Activated CD4-positive, alpha-beta T cell treated with anti-CD3 and anti-CD28 coated beads, Interleukin-2, amount 50 U/mL, for 16 hours (primary cell): ENCODE measurements at regions not wholly inside any gene's neighbourhood (a gene's known extent, or its start where the extent isn't known, plus 50 kb on each side); places are given as distances from the start of the nearest gene placed in this dataset.
"Not testable (repeated sequence)": the region's sequence is repeated elsewhere in the genome, so short reads cannot be mapped to it uniquely, and the experiment has no call there.

ENCODE experiments used
- DNase-seq: peaks from one replicate; pipeline ENCODE4 v3.0.0-alpha.2; 2020

DNA sequence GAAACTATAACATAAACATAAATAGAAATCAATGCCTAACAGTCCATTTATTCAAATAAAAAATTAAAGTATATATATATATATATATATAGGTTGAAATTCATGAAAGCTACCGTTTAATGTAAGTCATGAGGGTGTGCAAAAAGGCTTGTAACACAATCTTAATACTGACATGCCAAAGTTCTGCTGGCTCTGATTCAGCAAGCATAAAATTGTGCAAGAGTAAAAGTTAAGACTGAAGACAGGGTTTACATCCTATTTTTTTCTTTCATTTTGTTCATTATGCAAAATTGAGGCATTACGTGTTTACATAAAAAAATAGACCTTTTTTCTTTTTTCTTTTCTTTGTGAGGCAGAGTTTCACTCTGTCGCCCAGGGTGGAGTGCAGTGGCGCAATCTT is 984.2 kb downstream of the FSCB start:
- no peak for DNase-seq

- DNase-seq: no peak
These were observed 984.9 kb downstream of the FSCB start for GRCh38 chr14:43522191-43522590.

- no peak for DNase-seq
These were observed 1003.6 kb downstream of the FSCB start for GRCh38 chr14:43503508-43503907.

DNA sequence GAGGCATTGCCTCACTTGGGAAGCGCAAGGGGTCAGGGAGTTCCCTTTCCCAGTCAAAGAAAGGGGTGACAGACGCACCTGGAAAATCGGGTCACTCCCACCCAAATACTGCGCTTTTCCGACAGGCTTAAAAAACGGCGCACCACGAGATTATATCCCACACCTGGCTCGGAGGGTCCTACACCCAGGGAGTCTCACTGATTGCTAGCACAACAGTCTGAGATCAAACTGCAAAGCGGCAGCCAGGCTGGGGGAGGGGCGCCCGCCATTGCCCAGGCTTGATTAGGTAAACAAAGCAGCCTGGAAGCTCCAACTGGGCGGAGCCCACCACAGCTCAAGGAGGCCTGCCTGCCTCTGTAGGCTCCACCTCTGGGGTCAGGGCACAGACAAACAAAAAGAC is 1014.7 kb downstream of the FSCB start:
- DNase-seq: not testable (repeated sequence)

DNA sequence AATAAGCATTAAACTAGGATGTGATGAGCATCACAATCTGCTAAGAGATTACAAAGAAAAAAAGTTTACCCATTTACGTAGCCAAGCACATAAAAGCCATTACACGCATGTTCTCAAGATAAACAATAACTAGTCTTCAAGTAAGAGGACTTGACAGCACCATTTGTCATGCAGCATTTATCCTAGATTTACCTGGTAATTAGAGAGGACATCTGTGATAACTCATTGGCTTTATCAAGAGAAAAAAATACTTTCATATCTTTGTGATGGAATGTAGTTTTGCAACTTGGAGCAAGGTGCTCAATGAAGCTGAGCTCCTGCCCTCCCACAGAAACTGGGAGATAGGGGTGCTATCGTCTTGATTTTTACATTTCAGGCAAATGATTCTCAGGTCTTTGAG is 1023.7 kb downstream of the FSCB start:
- DNase-seq: no peak

GRCh38 chr14:43481864-43482263 is 1025.2 kb downstream of the FSCB start:
- no peak for DNase-seq

DNA sequence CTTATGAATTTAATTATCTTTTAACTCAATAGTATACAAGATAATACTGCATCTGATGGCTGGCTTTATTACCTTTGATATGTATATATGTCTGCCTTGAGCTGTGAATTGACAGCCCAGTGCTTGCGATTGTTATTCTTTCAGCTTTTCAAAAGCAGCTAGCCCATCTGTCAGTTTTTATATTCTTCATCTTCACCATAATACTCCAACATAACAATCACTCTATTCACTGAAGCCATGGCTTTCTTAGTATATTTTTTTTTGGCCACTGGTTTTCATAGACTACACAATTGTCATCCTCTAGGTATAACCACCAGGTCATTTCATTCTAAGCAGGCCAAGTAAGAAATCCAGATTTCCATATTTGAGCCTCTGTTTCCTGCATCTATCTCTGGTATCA is 1026.1 kb downstream of the FSCB start:
- no peak for DNase-seq

- no peak for DNase-seq
These were observed 1027.4 kb downstream of the FSCB start for GRCh38 chr14:43479596-43480195.

DNA sequence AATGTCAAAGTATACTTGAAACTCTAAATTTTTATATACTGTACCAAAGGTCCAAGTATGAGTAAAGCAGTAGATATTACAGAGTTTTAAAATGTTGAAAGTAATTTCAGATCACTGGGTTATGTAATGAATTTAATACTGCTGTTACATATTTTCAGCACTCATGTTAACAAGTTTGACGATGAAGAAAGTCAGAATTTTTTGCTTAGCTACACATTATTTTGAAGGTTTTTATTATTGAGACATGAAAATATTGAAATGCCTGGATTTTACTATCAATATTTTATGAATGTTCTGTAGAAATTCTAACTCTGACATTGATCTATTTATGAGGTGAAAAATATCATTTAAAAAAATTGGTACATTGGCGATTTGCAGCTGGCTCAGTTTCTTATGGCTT is 1030.3 kb downstream of the FSCB start:
- no peak for DNase-seq

DNA sequence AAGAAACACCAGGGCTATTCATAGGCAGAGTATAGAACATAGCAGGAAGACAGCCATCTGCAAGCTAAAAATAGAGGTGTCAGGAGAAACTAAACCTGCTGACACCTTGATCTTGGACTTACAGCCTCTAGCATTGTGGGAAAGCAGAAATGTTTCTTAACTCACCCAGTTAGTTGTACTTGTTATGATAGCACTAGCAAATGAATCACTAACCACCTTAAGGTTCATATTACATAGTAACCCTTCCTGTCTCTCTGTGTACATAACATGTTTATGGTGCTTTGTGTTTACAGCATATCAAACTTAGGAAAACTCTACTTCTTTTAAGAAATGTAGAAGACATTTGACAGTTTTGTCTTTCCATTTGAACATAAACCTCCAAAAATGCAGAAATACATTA is 1031.3 kb downstream of the FSCB start:
- no peak for DNase-seq

DNA sequence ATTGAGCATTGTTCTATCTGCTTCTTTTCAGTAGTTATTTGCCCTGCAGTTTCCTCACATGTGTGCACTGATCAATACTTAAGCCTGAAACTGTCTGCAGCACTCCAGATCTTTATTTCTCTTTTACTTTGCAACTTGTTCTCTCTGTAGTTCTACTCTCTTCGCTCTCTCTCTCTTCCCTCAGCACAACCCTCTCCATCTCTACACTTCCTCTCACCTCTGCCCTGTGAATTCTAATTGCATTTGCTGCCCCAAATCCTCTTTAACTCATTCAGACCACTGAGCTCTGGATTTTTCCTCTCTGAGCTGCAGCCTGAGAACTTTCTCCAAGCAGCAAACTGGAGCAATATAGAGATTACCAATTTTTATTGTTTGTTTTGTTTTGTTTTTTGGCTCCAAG is 1035.5 kb downstream of the FSCB start:
- DNase-seq: no peak

GRCh38 chr14:43464968-43465367 is 1042.1 kb downstream of the FSCB start:
- DNase-seq: no peak

DNA sequence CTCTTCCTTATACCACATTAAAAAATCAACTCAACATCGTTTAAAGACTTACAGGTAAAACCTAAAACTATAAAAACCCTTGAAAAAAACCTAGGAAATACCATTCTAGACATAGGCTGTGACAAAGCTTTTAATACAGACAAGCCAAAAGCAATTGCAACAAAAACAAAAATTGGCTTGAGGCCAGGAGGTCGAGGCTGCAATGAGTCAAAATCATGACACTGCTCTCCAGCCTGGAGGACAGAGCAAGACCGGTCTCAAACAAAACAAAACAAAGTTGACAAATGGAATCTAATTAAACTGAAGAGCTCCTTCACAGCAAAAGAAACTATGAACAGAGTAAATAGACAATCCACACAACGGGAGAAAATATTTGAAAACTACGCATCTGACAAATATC is 1057.8 kb downstream of the FSCB start:
- DNase-seq: no peak

- DNase-seq: no peak
These were observed 1069.0 kb downstream of the FSCB start for GRCh38 chr14:43438056-43438455.

DNA sequence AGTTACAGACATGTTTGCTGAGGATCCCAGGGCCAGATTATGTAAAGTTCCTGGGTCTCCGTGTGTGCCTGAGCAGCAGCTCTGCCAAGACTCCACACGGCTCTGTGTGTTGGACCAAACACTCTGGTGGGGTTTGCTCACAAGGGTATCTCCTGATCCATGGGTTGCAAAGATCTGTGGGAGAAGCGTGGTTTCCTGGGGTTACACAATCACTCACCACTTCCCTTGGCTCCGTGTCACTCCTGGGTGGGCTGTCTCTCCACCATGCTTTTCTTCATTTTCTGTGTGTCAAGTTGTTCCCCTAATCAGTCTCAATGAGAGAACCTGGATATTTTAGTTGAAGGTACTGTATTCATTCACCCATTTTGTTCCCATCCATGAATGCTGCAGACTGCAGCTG is 1088.8 kb downstream of the FSCB start:
- DNase-seq: no peak

GRCh38 chr14:43413084-43413483 is 1094.0 kb downstream of the FSCB start:
- no peak for DNase-seq

GRCh38 chr14:43411841-43412240 is 1095.2 kb downstream of the FSCB start:
- no peak for DNase-seq

DNA sequence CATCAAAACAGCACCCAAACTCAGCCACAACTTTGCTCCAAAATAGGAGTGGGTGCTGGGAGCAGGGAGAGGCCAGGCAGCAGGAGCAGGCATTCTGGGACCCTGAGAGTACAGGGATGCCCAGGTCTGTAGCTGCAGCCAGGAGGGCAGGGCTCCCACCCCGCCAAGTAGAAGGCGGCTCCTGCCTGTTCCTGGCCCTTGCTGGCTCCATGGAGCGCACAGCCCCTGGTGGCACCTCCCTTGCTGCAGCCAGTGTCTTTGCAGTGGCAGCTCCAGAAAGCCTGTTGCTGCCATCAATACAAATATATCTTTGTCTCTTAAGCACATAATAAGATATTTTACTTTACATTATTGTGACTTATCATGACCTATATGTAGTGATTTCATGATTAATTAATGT is 1096.5 kb downstream of the FSCB start:
- DNase-seq: no peak

DNA sequence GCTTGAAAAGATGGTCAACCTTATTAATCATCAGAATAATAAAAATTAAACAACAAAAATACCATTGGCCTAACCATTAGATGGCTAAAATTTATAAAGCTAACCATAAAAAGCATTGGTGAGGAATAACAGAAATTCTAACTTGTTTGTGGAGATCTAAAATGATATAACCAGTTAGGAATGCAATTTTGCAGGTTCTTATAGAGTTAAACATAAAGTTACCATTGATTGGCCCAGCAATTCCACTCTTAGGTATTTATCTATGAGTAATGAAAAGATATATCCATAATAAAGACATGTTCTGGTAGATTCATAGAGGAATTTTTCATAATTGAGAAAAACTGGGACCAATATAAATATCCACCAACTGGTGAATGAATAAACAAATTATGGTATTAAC is 1098.6 kb downstream of the FSCB start:
- no peak for DNase-seq

GRCh38 chr14:43407706-43408105 is 1099.4 kb downstream of the FSCB start:
- DNase-seq: no peak

DNA sequence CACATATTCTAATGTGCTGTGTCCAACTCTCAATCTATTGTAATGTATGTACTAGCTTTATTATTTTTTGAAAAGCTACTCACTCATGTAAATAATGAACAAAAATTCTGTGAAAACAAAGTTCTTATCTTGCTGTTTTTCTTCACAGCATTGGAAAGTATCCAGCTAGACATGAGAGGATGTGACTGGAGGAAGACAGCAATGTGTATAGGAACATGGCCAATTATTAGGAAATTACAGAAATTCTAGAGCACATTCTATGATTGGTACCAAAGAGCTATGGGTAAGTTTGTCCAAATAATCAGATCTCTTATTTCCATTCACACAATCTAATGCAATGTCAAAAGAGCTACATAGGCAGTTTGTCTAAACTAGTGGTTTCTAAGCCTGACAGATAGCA is 1100.2 kb downstream of the FSCB start:
- no peak for DNase-seq

DNA sequence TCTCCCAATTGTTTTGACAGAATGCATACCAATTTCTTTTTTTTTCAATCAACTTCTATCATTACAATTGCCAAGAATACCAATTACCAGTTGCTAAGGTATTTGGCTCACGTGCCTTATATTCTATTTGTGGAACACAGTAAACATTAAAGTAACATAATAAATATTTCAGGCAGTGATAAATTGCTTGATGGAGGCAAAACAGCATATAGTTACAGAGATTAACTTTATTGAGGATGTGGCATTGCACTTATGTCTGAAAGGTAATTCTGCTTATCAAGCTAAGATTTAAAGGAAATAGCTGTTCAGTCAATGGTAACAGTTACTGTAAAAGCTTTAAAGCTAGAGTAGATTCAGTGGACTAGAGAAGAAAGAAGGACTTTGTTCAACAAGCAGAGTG is 1107.8 kb downstream of the FSCB start:
- no peak for DNase-seq

DNA sequence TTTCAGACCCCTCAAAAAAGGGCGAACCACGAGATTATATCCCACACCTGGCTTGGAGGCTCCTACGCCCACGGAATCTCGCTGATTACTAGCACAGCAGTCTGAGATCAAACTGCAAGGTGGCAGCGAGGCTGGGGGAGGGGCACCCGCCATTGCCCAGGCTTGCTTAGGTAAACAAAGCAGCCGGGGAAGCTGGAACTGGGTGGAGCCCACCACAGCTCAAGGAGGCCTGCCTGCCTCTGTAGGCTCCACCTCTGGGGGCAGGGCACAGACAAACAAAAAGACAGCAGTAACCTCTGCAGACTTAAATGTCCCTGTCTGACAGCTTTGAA is 1136.6 kb downstream of the FSCB start:
- not testable (repeated sequence) for DNase-seq

DNA sequence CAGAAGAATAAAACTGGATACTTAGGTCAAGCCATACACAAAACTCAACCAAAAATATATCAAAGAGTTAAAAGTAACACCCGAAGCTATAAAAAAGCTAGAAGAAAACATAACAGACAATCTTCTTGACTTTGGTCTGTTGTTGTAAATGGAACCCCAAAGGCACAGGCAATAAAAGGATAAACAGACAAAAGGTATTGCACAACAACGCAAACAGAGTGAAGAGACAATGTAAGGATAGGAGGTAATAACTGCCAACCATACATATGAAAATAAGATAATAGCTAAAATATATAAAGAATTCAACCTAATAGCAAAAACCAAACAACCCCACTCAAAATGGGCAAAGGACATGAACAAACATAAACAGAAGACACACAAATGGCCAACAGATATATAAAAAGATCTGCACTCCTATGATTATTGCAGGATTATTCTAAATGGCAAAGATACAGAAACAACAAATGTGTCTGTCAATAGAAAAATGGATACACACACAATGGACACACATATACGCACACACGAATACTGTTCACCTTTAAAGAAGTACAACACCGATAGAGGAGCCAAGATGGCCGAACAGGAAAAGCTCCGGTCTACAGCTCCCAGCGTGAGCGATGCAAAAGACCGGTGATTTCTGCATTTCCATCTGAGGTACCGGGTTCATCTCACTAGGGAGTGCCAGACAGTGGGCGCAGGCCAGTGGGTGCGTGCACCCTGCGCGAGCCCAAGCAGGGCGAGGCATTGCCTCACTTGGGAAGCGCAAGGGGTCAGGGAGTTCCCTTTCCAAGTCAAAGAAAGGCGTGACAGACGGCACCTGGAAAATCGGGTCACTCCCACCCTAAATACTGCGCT is 1137.1 kb downstream of the FSCB start:
- no peak for DNase-seq

GRCh38 chr14:43362586-43362985 is 1144.5 kb downstream of the FSCB start:
- DNase-seq: no peak
